NCI-H526 (cell line): ENCODE measurements at regions not wholly inside any gene's neighbourhood (a gene's known extent, or its start where the extent isn't known, plus 50 kb on each side); places are given as distances from the start of the nearest gene placed in this dataset.

Experiments
- DNase-seq, 2 experiments: peaks; one replicate each; lab custom pipeline; 2025; lab: John Stamatoyannopoulos, UW

DNA sequence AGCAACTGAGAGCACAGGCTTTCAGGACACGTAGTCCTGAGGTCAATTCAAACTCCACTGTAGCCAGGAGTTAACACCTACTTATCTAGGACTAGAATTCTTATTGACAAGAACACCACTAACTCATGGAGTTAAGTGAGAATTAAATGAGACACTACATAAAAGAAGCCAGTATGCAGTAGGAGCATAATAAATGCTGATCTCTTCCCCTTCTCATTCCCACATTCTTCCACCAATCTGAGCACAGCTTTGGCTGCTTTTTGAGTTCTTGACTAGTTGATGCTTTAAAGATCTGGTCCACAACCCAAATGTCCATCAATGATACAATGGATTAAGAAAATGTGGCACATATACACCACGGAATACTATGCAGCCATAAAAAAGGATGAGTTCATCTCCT, 55.2 kb downstream of the TTC32 start:
- no peak for DNase-seq

DNA sequence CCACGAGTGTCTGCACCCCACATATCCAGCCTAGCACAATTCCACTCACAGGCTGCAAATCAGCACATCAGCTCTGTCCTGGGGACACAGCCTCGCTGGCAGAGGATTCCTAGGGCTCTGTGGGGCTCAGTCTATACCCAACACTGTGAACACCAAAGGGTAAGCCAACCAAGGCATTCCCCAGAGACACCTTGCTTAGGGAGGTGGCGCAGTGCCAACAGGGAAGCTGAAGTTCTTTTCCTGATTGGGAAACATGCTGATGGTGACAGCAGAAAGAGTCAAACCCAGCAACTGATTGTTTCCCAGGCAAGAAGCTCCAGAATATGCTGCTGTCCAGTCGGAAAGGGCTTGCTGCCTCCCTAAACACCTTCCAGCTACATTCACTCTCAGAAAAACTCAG, 55.8 kb downstream of the TTC32 start:
- no peak for DNase-seq

- DNase-seq: no peak
These were observed 56.4 kb downstream of the TTC32 start for GRCh38 chr2:19845323-19845920.

GRCh38 chr2:19844750-19845149, 57.0 kb downstream of the TTC32 start:
- DNase-seq: no peak

- no peak for DNase-seq
These were observed 57.7 kb downstream of the TTC32 start for GRCh38 chr2:19843992-19844515.

DNA sequence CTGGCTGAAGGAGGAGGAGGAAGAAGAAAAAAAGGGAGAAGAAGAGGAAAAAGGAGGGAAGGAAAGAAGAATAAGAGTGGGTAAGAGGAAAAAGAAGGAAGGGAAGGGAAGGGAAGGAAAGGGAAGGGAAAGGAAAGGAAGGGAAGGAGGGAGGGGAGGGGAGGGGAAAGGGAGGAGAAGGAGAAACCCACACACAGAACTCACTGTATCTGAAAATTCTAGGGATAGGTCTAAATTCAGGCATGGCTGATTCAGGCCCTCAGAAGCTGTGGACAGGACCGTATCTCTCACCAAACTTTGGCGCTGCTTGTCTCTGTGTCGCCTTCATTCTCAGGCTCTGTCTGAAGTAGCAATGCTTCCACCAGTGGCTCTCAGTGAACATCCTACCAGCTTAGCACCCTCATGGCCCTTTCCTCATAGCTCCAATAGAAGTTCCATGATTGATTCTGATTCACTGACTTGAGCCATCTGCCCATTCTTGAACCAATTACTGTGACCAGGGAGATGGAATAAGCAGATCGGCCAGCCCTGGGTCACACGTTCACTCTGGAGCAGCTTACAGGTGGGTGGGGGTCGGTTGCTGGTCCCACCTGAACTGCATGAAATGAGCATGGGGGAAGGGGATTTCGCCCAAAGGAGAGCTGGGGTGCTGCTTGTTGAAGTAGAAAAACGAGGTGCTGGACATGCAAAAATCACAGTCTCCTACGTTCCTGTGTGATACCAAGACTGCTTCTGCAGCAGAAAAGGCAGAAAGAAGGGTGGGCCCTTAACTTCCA, 59.7 kb downstream of the TTC32 start:
- no peak for DNase-seq

DNA sequence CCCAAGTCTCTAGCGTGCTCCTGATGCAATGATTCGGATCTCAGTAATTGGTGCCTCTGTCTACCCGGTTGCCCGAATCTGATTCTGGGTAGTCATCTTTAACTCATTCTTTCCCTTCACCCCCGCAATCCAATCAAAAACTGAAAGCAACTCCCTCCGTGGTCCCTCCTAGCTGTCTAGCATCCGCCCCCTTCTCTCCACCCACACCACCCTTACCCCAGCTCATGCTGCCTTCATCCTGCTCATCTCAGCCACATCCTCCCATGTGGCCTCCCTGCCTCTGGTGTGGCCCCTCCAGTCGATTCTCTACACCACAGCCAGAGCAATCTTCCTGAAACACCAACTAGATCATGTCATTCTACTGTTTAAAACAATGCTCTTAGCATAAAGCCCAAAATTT, 62.3 kb downstream of the TTC32 start:
- no peak for DNase-seq

- no peak for DNase-seq
These were observed 63.2 kb downstream of the TTC32 start for GRCh38 chr2:19838616-19839015.

GRCh38 chr2:19837235-19837766, 64.5 kb downstream of the TTC32 start:
- no peak for DNase-seq

DNA sequence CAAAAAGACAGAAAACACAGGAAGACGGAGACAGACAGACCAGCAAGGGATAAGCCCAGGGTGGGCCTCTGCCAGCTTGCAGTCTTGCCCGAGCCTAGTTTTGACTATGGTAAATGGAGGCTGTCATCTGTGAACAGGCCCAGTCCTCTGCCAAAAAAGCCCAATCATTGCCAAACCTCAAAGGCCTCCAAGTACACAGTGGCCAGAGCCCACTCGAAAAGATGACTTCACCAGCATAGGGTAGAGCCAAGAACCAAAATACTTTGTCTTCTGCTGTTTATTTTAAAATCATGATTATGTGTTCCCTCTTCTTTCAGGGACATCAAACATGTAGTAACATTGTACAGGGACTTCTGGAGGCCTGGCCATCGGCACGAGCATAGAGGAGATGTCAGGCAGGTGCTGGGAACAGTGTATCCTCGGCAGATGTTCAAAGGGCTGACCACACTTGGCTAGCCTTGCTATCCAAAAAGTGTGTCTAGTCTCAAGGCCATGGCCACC, 66.0 kb downstream of the TTC32 start:
- DNase-seq: no peak

- DNase-seq: no peak
These were observed 67.8 kb downstream of the TTC32 start for GRCh38 chr2:19833978-19834377.

DNA sequence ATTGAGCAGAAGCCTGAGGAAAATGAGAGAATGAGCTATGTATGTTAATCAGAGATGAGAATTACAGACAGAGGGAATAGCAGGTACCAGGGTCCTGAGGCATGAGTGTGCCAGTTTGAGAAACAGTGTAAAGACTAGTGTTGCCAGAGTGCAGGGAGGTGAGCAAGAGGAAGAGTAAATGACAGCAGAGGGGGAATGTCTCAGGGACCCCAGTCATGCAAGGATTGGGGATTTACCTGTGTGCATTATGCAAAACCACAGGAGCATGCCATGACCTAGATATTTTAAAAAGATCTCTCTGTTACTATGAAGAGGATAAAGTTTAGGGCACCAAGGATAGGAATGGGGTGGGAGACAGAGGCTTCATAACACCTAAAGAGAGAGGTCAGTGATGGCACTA, 72.1 kb downstream of the TTC32 start:
- DNase-seq: no peak

GRCh38 chr2:19826874-19827273, 74.9 kb downstream of the TTC32 start:
- DNase-seq: no peak

GRCh38 chr2:19823507-19823906, 78.3 kb downstream of the TTC32 start:
- no peak for DNase-seq

GRCh38 chr2:19819097-19820065, 82.4 kb downstream of the TTC32 start:
- DNase-seq: no peak

DNA sequence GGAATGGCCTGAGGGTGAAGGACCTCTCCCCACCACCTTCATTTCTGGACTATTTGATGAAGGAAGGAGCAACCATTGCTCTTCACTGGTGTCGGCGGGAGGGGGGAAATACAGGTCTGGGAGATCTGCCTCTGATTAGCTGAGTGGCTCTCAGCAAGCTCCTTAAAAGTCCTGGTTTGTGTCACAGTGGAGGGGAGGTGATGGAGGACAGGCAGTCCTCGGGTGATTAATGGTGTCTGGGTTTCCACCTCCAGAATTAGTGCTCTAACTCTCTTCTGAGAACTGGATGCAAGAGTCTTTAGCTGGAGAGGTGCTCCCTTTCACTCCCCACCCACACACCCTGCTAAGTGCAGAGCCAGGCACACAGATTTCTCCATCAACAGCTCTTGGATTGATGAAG, 83.2 kb downstream of the TTC32 start:
- no peak for DNase-seq

DNA sequence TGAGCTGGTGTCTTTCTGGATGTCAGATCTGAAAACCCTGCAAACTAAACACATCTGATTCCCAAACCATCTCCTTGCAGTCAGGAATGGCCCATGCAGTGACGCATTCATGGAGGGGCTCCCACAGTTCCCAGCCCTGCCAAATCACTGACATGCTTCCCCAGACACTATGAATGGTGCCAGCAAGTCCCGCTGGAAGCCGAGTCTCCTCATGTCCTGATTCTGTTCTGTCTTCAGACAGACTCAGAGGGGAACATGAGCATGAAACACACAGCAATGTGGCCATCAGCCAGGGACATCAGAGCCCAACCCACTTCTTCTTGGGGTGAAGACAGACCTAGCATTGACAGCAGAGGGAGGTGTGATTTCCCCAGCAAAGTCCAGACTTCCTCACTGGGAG, 83.7 kb downstream of the TTC32 start:
- DNase-seq: no peak

DNA sequence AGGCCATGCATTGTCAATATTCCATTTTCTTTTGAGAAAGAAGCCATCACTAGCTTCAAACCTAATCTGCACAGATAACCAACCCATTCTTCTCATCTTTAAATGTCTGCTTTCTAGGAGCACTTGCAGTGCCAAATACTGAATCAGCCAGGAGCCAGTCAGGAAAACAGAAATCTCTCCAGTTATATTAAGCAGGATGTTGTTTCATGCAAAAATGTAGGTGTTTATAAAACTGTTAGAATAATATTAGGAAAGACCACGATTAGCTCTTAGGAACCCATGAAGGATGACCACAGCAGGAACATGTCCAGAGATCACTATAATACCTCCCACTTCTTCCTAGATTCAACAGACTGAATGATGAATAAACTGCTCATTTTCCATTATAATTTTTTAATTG, 86.0 kb downstream of the TTC32 start:
- no peak for DNase-seq

GRCh38 chr2:19812166-19812565, 89.6 kb downstream of the TTC32 start:
- no peak for DNase-seq

GRCh38 chr2:19811186-19811585, 90.6 kb downstream of the TTC32 start:
- no peak for DNase-seq

GRCh38 chr2:19810637-19811036, 91.1 kb downstream of the TTC32 start:
- DNase-seq: no peak

DNA sequence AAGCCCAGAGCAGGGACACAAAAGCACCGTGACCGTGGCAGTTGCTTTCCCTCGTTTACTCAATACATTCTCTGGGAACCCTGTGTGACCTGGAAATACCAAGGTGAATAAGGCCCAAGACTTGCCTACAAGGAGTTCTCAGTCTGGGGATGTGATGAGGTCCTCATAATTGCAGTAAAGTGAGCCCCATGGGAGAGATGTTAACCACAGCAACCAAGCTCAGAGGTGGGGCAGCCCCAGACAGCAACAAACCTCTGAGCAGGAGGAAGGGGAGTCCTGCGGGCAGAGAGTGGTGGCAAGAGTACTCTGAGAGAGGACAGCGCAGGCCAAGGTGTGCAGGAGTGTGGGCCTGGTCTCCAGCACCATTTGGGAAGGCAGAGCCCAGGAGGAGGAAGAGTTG, 91.6 kb downstream of the TTC32 start:
- no peak for DNase-seq
